Naive thymus-derived CD4-positive, alpha-beta T cell (primary cell): ENCODE measurements at regions not wholly inside any gene's neighbourhood (a gene's known extent, or its start where the extent isn't known, plus 50 kb on each side); places are given as distances from the start of the nearest gene placed in this dataset.

Experiments
- ATAC-seq: fragments of 150-1000 bp; cut with Tn5 transposase; 2 replicates; pipeline ENCODE4 v1.10.0; 2021; ENCODE audit warnings: mild to moderate bottlenecking, moderate library complexity
- CTCF ChIA-PET: fragments of 350-600 bp; sonication (Branson Sonifier 250); formaldehyde crosslinking; loops from one replicate; lab custom pipeline; 2021; ENCODE audit warnings: antibody characterized with exemption; lab: Charles Lee
- POLR2A ChIA-PET: fragments of 350-600 bp; sonication (Branson Sonifier 250); formaldehyde crosslinking; loops from one replicate; lab custom pipeline; 2021; ENCODE audit warnings: antibody characterized with exemption, inconsistent platforms; lab: Charles Lee
- DNase-seq, 9 donors: peaks; one replicate each; pipeline versions ENCODE4 v3.0.0 to v3.0.0-alpha.2; 2020 to 2022; ENCODE audit warnings: mixed read lengths in 1 of 9
- H3K27ac ChIP-seq: one replicate; pipeline ENCODE4 v1.7.0; 2013; ENCODE audit warnings: mild to moderate bottlenecking, low read depth, low read length, moderate library complexity
- H3K27me3 ChIP-seq, 2 donors: one replicate each; pipeline ENCODE4 v1.7.0; 2013; ENCODE audit warnings: low read length in 2 of 2, mild to moderate bottlenecking in 2 of 2, moderate library complexity in 2 of 2; ENCODE audit not compliant: control insufficient read depth in 2 of 2, insufficient read depth in 2 of 2
- H3K36me3 ChIP-seq, 3 experiments: 1 replicate in 2 of 3; 2 replicates in 1 of 3; pipeline ENCODE4 v1.7.0; 2013; ENCODE audit warnings: low read length in 3 of 3, mild to moderate bottlenecking in 3 of 3, moderate library complexity in 1 of 3; ENCODE audit not compliant: insufficient read depth in 3 of 3, control insufficient read depth in 2 of 3
- H3K4me1 ChIP-seq, 2 donors: one replicate each; pipeline ENCODE4 v1.7.0; 2013; ENCODE audit warnings: low read length in 2 of 2, mild to moderate bottlenecking in 2 of 2, moderate library complexity in 1 of 2; ENCODE audit not compliant: control insufficient read depth in 2 of 2, insufficient read depth in 2 of 2
- H3K4me3 ChIP-seq: 2 replicates; pipeline ENCODE4 v1.7.0; 2013; ENCODE audit warnings: mild to moderate bottlenecking, low read length
- H3K9me3 ChIP-seq, 3 experiments: 1 replicate in 2 of 3; 2 replicates in 1 of 3; pipeline ENCODE4 v1.7.0; 2013; ENCODE audit warnings: low read length in 3 of 3; ENCODE audit not compliant: control insufficient read depth in 2 of 3
- H3K27ac Mint-ChIP-seq, 9 donors: one replicate each; pipeline ENCODE4 v1.8.0; 2020 to 2022; ENCODE audit warnings: mixed read lengths in 9 of 9, mild to moderate bottlenecking in 8 of 9, moderate library complexity in 5 of 9, inconsistent platforms in 2 of 9
- H3K27me3 Mint-ChIP-seq, 5 donors: one replicate each; pipeline ENCODE4 v1.8.0; 2021 to 2022; ENCODE audit warnings: mixed read lengths in 5 of 5, mild to moderate bottlenecking in 1 of 5
- H3K36me3 Mint-ChIP-seq, 5 donors: one replicate each; pipeline ENCODE4 v1.8.0; 2020 to 2022; ENCODE audit warnings: mixed read lengths in 5 of 5, mild to moderate bottlenecking in 3 of 5, inconsistent platforms in 1 of 5
- H3K4me1 Mint-ChIP-seq, 7 donors: one replicate each; pipeline ENCODE4 v1.8.0; 2020 to 2022; ENCODE audit warnings: mixed read lengths in 7 of 7, mild to moderate bottlenecking in 3 of 7, inconsistent platforms in 1 of 7
- H3K4me3 Mint-ChIP-seq, 10 donors: one replicate each; pipeline ENCODE4 v1.8.0; 2020 to 2022; ENCODE audit warnings: mild to moderate bottlenecking in 10 of 10, mixed read lengths in 10 of 10, moderate library complexity in 6 of 10, inconsistent platforms in 2 of 10
- H3K9me3 Mint-ChIP-seq, 11 donors: one replicate each; pipeline ENCODE4 v1.8.0; 2020 to 2022; ENCODE audit warnings: mixed read lengths in 11 of 11, mild to moderate bottlenecking in 4 of 11, inconsistent platforms in 1 of 11, moderate library complexity in 1 of 11
- intact Hi-C, 2 donors: fragments of 100-400 bp; cut with micrococcal nuclease; formaldehyde crosslinking; loops; one replicate each; pipeline ENCODE4 v1.15.1; 2023

DNA sequence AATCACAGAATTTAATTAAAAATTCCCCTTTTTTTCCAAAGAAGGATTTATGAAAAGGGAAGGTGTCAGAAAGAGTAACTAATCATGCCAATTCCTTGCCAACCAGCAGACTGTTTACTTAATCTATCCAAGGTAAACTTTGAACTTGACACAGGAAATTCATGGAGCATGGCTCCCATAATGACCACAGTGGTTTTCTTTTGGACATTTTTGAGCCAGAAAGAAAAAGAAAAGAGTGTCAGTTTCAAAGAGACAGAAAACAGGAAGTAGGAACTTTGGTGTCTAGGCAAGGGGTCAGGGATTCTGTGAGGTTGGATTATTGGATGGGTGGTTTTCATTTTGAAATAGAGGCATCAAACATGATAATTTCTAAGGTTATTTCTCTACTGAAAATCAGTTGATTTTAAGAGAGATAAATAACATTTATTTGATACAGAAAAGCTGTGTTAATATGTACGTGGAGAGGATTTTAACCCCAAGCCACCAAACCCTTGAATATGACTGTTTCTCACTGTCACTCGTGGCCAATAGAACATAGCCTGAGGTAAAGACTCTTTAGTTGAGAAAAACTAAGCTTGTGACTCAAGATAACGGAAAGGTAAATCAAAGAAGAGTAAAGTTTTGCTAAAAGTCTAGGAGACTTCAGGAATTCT, 196.1 kb downstream of the TTC6 start:
- CTCF ChIA-PET, result no interaction called here
- H3K27ac Mint-ChIP-seq, result no peak overlapping the region
- no peak for DNase-seq
- no peaks in the 10 kb centered on the region for H3K36me3 Mint-ChIP-seq
- no peak overlapping the region for H3K27ac ChIP-seq
- H3K4me3 Mint-ChIP-seq, result no peak overlapping the region
- no peaks in the 10 kb centered on the region for H3K36me3 ChIP-seq
- no peak for ATAC-seq
- intact Hi-C loops, result no loop called here
- peaks cover 0 to 2% (median 0%) of the 10 kb centered on the region in 11 donors for H3K9me3 Mint-ChIP-seq
- H3K4me1 ChIP-seq, result no peaks in the 10 kb centered on the region
- H3K27me3 Mint-ChIP-seq, result peaks cover 0 to 10% (median 0%) of the 10 kb centered on the region in 5 donors
- H3K4me3 ChIP-seq, result no peak overlapping the region
- peaks cover 0 to 5% of the 10 kb centered on the region in 2 donors for H3K27me3 ChIP-seq
- POLR2A ChIA-PET, result no interaction called here
- no peaks in the 10 kb centered on the region for H3K9me3 ChIP-seq
- H3K4me1 Mint-ChIP-seq, result no peaks in the 10 kb centered on the region

DNA sequence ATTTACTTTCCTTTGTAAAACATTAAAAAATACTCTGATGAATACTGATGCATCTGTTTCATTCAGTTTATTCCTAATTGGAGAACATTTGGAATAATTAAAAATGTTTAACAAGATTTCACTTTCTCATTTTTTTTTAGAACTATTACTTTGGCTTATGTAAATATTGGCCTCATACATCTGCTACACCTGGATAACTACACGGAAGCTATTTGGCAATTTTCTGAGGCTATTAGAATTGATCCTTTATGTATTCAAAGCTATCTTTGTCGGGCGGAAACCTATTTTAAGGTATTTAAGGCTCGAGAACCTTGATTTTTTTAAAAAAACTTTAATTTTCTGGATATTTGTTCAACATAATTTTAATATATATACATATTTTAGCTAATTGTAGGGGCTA, 196.7 kb downstream of the TTC6 start:
- Histone ChIP-seq H3K36me3 (no peaks in the 10 kb centered on the region), H3K27me3 (peaks cover 0 to 5% of the 10 kb centered on the region in 2 donors), H3K4me3 (no peak overlapping the region), H3K4me1 (no peaks in the 10 kb centered on the region), H3K9me3 (no peaks in the 10 kb centered on the region), H3K27ac (no peak overlapping the region)
- DNase-seq, result no peak
- Mint-ChIP-seq H3K4me3 (no peak overlapping the region), H3K27ac (no peak overlapping the region), H3K9me3 (peaks cover 0 to 2% (median 0%) of the 10 kb centered on the region in 11 donors), H3K4me1 (no peaks in the 10 kb centered on the region), H3K27me3 (peaks cover 0 to 7% (median 0%) of the 10 kb centered on the region in 5 donors), H3K36me3 (no peaks in the 10 kb centered on the region)
- ChIA-PET CTCF (no interaction called here), POLR2A (no interaction called here)
- ATAC-seq, result no peak
- intact Hi-C loops, result no loop called here

DNA sequence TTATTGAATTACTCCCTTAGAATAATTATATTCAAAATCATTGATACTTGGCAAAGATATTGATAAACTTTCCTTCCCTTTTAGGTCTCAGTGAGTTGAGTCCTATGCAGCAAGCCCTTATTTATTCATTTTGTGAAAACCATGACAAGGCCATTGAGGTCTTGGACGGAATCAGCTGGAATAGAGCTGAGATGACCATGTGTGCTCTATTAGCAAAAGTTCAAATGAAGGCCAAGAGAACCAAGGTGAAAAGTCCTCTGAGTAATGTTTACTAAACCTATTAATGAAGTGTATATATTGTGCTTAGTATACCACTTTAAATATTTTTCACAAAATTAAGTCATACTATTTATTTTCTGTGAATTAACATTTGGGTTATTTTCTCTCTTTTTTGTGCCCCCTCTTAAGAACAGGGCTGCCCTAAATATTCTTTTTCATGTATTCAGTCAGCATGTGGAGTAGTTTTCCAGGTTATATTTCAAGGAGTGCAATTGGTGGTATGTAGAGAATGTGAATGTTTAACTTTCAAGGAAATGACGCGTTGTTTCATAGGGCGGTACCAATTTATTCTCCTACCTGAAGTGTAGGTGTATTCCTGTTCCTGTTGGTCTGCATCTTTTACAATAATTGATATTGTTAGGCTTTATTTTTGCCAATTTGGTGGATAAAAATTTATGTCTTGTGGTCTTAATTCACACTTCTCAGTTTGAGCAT, 201.4 kb downstream of the TTC6 start:
- Mint-ChIP-seq H3K36me3 (no peaks in the 10 kb centered on the region), H3K9me3 (peaks cover 0 to 10% (median 0%) of the 10 kb centered on the region in 11 donors), H3K4me1 (no peaks in the 10 kb centered on the region), H3K4me3 (no peak overlapping the region), H3K27ac (no peak overlapping the region), H3K27me3 (peaks cover 0 to 11% (median 6%) of the 10 kb centered on the region in 5 donors)
- peaks cover 0 to 5% of the 10 kb centered on the region in 2 donors for H3K27me3 ChIP-seq
- no peak overlapping the region for H3K27ac ChIP-seq
- intact Hi-C loops, result no loop called here
- no peak overlapping the region for H3K4me3 ChIP-seq
- no peaks in the 10 kb centered on the region for H3K4me1 ChIP-seq
- CTCF ChIA-PET, result no interaction called here
- ATAC-seq (no peak), DNase-seq (no peak)
- no peaks in the 10 kb centered on the region for H3K9me3 ChIP-seq
- no peaks in the 10 kb centered on the region for H3K36me3 ChIP-seq
- POLR2A ChIA-PET, result no interaction called here

GRCh38 chr14:37797675-37798074, 202.2 kb downstream of the TTC6 start:
- intact Hi-C loops, result no loop called here
- Mint-ChIP-seq H3K27me3 (peaks cover 0 to 12% (median 6%) of the 10 kb centered on the region in 5 donors), H3K4me1 (no peaks in the 10 kb centered on the region), H3K27ac (no peak overlapping the region), H3K4me3 (no peak overlapping the region), H3K9me3 (peaks cover 0 to 10% (median 0%) of the 10 kb centered on the region in 11 donors), H3K36me3 (no peaks in the 10 kb centered on the region)
- no peaks in the 10 kb centered on the region for H3K4me1 ChIP-seq
- no peak for ATAC-seq
- DNase-seq, result no peak
- H3K36me3 ChIP-seq, result no peaks in the 10 kb centered on the region
- no peak overlapping the region for H3K27ac ChIP-seq
- ChIA-PET CTCF (no interaction called here), POLR2A (no interaction called here)
- H3K27me3 ChIP-seq, result peaks cover 0 to 5% of the 10 kb centered on the region in 2 donors
- H3K9me3 ChIP-seq, result no peaks in the 10 kb centered on the region
- no peak overlapping the region for H3K4me3 ChIP-seq

GRCh38 chr14:37807722-37808121, 212.3 kb downstream of the TTC6 start:
- Mint-ChIP-seq H3K4me3 (no peak overlapping the region), H3K27me3 (peaks cover 0 to 18% (median 4%) of the 10 kb centered on the region in 5 donors), H3K27ac (no peak overlapping the region), H3K4me1 (no peaks in the 10 kb centered on the region), H3K9me3 (peaks cover 0 to 2% (median 0%) of the 10 kb centered on the region in 11 donors), H3K36me3 (no peaks in the 10 kb centered on the region)
- no peaks in the 10 kb centered on the region for H3K9me3 ChIP-seq
- intact Hi-C loops, result no loop called here
- POLR2A ChIA-PET, result no interaction called here
- H3K4me1 ChIP-seq, result no peaks in the 10 kb centered on the region
- no peaks in the 10 kb centered on the region for H3K27me3 ChIP-seq
- H3K27ac ChIP-seq, result no peak overlapping the region
- ATAC-seq (no peak), DNase-seq (no peak)
- CTCF ChIA-PET, result no interaction called here
- no peak overlapping the region for H3K4me3 ChIP-seq
- no peaks in the 10 kb centered on the region for H3K36me3 ChIP-seq

DNA sequence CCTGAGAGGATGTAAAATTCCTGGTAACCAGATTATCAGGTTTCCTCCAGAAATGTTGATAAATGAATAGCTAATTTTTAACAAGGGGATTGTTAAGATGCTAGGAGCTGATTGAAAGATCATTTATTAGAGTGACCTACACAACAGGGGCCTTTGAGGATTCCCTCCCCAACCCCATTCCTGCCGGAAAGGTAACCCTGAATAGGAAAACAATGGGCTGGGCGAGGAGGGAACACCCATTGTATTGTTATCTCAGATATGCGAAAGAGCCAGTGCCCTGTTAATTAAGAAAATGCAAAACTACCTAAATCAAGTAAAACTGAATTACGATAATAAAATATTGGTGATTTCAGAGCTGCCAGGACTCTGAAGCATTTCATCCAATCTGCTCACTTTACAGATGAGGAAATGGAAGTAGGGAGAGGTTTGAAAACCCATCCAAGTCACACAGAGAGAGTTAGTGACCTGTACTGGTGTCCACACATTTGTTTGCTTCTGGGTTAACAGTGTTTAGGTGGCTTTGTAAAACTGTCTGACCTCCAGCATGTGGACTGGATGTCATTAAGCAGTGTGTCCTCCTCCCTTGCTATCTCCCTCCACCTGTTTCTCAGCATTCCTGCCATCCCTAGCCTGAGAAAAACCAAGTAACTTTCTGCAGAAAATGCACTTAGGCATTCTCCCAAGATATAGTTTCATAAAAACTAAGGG, 214.8 kb downstream of the TTC6 start:
- no peaks in the 10 kb centered on the region for H3K4me1 ChIP-seq
- no peak overlapping the region for H3K27ac Mint-ChIP-seq
- no peaks in the 10 kb centered on the region for H3K27me3 ChIP-seq
- POLR2A ChIA-PET, result no interaction called here
- peaks cover 0 to 3% (median 0%) of the 10 kb centered on the region in 11 donors for H3K9me3 Mint-ChIP-seq
- DNase-seq, result no peak
- H3K4me3 Mint-ChIP-seq, result no peak overlapping the region
- H3K27ac ChIP-seq, result no peak overlapping the region
- CTCF ChIA-PET, result no interaction called here
- no peaks in the 10 kb centered on the region for H3K4me1 Mint-ChIP-seq
- no peak overlapping the region for H3K4me3 ChIP-seq
- H3K36me3 Mint-ChIP-seq, result no peaks in the 10 kb centered on the region
- no peak for ATAC-seq
- H3K36me3 ChIP-seq, result no peaks in the 10 kb centered on the region
- H3K9me3 ChIP-seq, result no peaks in the 10 kb centered on the region
- peaks cover 0 to 18% (median 5%) of the 10 kb centered on the region in 5 donors for H3K27me3 Mint-ChIP-seq
- intact Hi-C loops, result no loop called here
